GM18868 (cell line): ENCODE measurements at regions not wholly inside any gene's neighbourhood (a gene's known extent, or its start where the extent isn't known, plus 50 kb on each side); places are given as distances from the start of the nearest gene placed in this dataset.
A peak's percentile ranks its signal among the peaks of the same experiment; 100 is the strongest.

Experiments used
- ATAC-seq: cut with Tn5 transposase; IDR thresholded peaks from one replicate; pipeline ENCODE4 v1.9.1; 2021; ENCODE audit warnings: mild to moderate bottlenecking, moderate library complexity; ENCODE audit not compliant: unreplicated experiment

DNA sequence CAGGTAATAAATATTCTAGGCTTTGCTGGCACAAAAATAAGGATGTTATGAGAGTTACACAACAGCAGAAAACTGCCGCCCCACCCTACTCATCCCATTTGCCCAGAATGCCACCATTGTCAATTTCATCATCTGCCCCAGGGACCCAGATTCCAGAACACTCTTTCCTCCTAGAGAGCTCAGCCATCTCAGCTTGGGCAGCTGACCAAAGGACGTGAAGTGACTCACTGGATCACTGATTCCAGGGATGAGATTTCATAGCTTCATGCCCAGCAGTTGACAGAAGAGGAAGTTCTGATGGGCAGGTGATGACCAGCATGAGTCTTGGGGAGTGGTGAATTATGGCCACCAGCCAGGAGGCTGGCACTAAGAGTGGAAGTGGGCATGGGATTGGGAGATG lies 450.3 kb downstream of the RMST start:
- no peak for ATAC-seq

GRCh38 chr12:97921979-97922722 lies 459.5 kb downstream of the RMST start:
- no peak for ATAC-seq

GRCh38 chr12:97923546-97923945 lies 460.9 kb downstream of the RMST start:
- no peak for ATAC-seq

DNA sequence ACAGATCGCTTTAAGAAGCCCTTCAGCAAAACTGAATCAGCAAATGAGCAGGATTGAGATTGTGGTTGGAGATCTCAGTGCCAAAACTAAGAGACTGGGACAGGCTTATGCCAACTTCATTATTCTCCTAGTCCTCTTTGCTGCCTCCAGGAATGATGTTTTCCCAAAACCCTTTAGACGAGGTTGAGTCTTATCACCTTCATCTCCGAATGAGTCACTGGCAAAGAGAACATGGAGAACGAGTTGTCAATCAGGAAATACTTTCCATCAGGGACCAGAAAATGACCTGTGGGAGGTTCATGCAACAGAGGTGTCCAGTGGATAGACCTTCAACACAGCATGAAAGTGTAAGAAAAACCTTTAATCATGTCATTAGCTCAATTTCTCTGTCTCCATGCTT lies 461.5 kb downstream of the RMST start:
- no peak for ATAC-seq

- ATAC-seq: no peak
These were observed 465.4 kb downstream of the RMST start for GRCh38 chr12:97927977-97928376.

GRCh38 chr12:97936165-97936564 lies 473.6 kb downstream of the RMST start:
- no peak for ATAC-seq

- no peak for ATAC-seq
These were observed 475.4 kb downstream of the RMST start for GRCh38 chr12:97938031-97938430.

DNA sequence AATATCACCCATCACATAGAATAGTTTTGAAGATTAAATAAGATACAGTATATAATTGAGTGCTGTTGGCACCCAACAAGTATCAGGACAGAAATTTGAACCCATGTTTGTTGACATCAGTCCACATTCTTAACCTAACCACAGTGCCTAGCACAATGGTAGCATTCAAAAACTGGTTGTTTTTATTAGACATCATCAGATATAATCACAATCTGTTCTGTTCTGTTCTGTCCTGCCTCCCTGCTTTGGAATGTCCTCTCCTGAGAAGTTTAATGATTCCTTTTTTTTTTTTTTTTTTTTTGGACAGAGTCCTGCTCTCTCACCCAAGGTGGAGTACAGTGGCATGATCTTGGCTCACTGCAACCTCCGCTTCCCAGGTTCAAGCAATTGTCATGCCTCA lies 476.6 kb downstream of the RMST start:
- ATAC-seq: no peak

- no peak for ATAC-seq
These were observed 477.5 kb downstream of the RMST start for GRCh38 chr12:97940105-97940504.

GRCh38 chr12:97940629-97941028 lies 478.0 kb downstream of the RMST start:
- no peak for ATAC-seq

- no peak for ATAC-seq
These were observed 479.2 kb downstream of the RMST start for GRCh38 chr12:97941686-97942354.

GRCh38 chr12:97943359-97943758 lies 480.8 kb downstream of the RMST start:
- ATAC-seq: no peak

DNA sequence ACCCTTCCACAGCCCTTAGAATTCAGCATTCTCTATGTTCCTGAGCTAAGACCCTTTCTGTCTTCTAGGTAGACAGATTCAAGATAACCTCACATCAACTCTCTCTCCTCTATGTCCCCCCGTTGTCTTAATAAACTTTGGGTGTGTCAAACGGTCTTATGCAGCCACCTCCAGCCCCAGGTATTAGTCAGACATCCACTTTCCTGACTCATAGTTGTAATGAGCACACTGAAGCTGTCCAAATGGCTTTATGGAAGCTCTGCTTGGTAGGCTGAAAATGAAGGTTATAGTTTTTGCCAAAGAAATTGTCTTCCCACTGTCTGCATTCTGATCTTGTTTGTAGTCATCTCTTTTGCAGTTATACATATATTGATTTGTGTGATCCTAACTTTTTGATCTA lies 482.0 kb downstream of the RMST start:
- ATAC-seq: no peak

GRCh38 chr12:97946701-97947100 lies 484.1 kb downstream of the RMST start:
- no peak for ATAC-seq

- ATAC-seq: no peak
These were observed 486.0 kb downstream of the RMST start for GRCh38 chr12:97948591-97948990.

GRCh38 chr12:97951239-97951638 lies 488.6 kb downstream of the RMST start:
- ATAC-seq: no peak

GRCh38 chr12:97951717-97952116 lies 489.1 kb downstream of the RMST start:
- ATAC-seq: no peak

DNA sequence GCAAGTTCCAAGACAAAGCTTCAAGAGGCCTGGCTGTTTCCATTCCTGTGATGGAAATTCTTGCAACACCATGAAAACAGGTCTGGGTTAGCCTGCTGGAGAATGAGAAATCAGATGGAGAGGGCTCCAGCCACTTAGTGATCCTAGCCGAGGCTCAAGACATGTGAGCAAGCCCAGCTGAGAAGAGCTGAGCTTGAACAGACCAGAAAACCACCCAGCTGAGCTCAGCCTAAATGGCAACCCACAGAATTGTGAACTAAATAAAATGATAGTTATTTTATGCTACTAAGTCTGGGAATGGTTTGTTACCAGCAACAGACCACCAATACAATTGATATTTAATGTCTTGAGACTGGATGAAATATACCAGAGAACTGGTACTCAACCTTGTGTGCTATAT lies 494.5 kb downstream of the RMST start:
- ATAC-seq: no peak

DNA sequence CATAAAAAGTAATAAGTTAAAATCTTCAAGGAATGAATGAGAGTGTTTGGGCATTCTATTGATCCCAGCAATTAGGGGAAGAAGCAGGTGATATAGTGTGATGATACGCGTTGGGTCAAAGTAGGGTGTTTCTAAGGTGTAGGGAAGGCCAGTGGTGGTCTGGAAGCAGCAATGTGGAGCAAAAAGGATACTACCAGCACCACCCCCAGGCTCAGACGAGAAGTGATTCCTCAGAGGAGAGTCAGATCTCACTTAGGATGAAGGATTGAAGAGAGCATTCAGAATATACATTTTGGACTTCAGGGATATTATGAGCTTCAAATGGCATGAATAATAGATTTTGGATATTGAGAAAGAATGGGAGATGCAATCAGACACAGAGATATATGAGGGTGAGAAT lies 497.6 kb downstream of the RMST start:
- ATAC-seq: no peak

GRCh38 chr12:97960741-97961608 lies 498.4 kb downstream of the RMST start:
- ATAC-seq: peak; percentile 93

DNA sequence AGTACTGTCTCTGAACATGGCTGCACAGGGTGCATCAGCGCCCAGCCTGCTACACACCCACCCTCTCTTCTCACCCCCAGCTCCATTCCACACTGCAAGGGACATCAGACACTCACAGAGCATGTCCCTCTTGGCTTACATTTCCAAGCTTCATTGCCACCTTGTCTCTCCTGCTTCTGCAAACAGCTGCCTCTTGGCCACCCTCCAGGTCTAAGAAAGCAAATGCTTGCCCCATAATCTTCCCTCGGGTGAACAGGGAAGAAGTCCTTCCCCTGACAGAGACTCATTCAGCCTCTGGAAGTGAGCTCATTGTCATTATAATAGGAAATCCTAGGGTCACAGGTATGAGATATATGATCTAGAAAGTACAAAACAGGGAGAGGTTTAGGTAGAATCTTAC lies 505.2 kb downstream of the RMST start:
- no peak for ATAC-seq
